ENCODE measurements at regions not wholly inside any gene's neighbourhood (a gene's known extent, or its start where the extent isn't known, plus 50 kb on each side); places are given as distances from the start of the nearest gene placed in this dataset.

GRCh38 chr13:104671901-104672300, 1605.7 kb upstream of the SLC10A2 start:
- DNase-seq (ENCODE audit: low read depth) = no peak
- no peak overlapping the region for H3K4me3 ChIP-seq (ENCODE audit: low read depth, low read length)
- TF ChIP-seq MAX (IDR thresholded peaks at IDR 0.05; ENCODE audit: low read depth, low read length) (no peak), POLR2A (IDR thresholded peaks at IDR 0.05; ENCODE audit: extremely low read depth, insufficient read length) (no peak), CTCF (IDR thresholded peaks at IDR 0.05; ENCODE audit: low read depth, low read length) (no peak), MYC (IDR thresholded peaks at IDR 0.05; ENCODE audit: low read depth, low read length) (no peak)

- H3K4me3 ChIP-seq (ENCODE audit: low read depth, low read length) = no peak overlapping the region
- no peak for DNase-seq (ENCODE audit: low read depth)
- TF ChIP-seq MYC (IDR thresholded peaks at IDR 0.05; ENCODE audit: low read depth, low read length) (no peak), MAX (IDR thresholded peaks at IDR 0.05; ENCODE audit: low read depth, low read length) (no peak), CTCF (IDR thresholded peaks at IDR 0.05; ENCODE audit: low read depth, low read length) (no peak), POLR2A (IDR thresholded peaks at IDR 0.05; ENCODE audit: extremely low read depth, insufficient read length) (no peak)
These were observed 1591.0 kb upstream of the SLC10A2 start for GRCh38 chr13:104657196-104657595.

GRCh38 chr13:104650431-104650830, 1584.2 kb upstream of the SLC10A2 start:
- no peak for DNase-seq (ENCODE audit: low read depth)

GRCh38 chr13:104648291-104648690, 1582.1 kb upstream of the SLC10A2 start:
- TF ChIP-seq MAX (IDR thresholded peaks at IDR 0.05; ENCODE audit: low read depth, low read length) (no peak), CTCF (IDR thresholded peaks at IDR 0.05; ENCODE audit: low read depth, low read length) (no peak), MYC (IDR thresholded peaks at IDR 0.05; ENCODE audit: low read depth, low read length) (no peak), POLR2A (IDR thresholded peaks at IDR 0.05; ENCODE audit: extremely low read depth, insufficient read length) (no peak)
- DNase-seq (ENCODE audit: low read depth) = no peak
- H3K4me3 ChIP-seq (ENCODE audit: low read depth, low read length) = no peak overlapping the region

More at GRCh38 chr13:104650431-104650830, 1584.2 kb upstream of the SLC10A2 start:
- H3K4me3 ChIP-seq (ENCODE audit: low read depth, low read length) = no peak overlapping the region
- TF ChIP-seq MAX (IDR thresholded peaks at IDR 0.05; ENCODE audit: low read depth, low read length) (no peak), POLR2A (IDR thresholded peaks at IDR 0.05; ENCODE audit: extremely low read depth, insufficient read length) (no peak), MYC (IDR thresholded peaks at IDR 0.05; ENCODE audit: low read depth, low read length) (no peak), CTCF (IDR thresholded peaks at IDR 0.05; ENCODE audit: low read depth, low read length) (no peak)

- no peak overlapping the region for H3K4me3 ChIP-seq (ENCODE audit: low read depth, low read length)
- no peak for DNase-seq (ENCODE audit: low read depth)
- no peak for TF ChIP-seq POLR2A (IDR thresholded peaks at IDR 0.05; ENCODE audit: extremely low read depth, insufficient read length)
- TF ChIP-seq CTCF (IDR thresholded peaks at IDR 0.05; ENCODE audit: low read depth, low read length) = no peak
- no peak for TF ChIP-seq MYC (IDR thresholded peaks at IDR 0.05; ENCODE audit: low read depth, low read length)
- no peak for TF ChIP-seq MAX (IDR thresholded peaks at IDR 0.05; ENCODE audit: low read depth, low read length)
These were observed 1579.6 kb upstream of the SLC10A2 start for GRCh38 chr13:104645786-104646185.

- no peak for DNase-seq (ENCODE audit: low read depth)
- H3K4me3 ChIP-seq (ENCODE audit: low read depth, low read length) = no peak overlapping the region
- no peak for TF ChIP-seq CTCF (IDR thresholded peaks at IDR 0.05; ENCODE audit: low read depth, low read length)
These were observed 1575.1 kb upstream of the SLC10A2 start for GRCh38 chr13:104641309-104641708.

All from NB4 (cell line).